HCT116 (cell line): ENCODE measurements at regions not wholly inside any gene's neighbourhood (a gene's known extent, or its start where the extent isn't known, plus 50 kb on each side); places are given as distances from the start of the nearest gene placed in this dataset.

ENCODE experiments used
- ATAC-seq: fragments of 200-7000 bp; cut with Tn5 transposase; 2 replicates; pipeline ENCODE4 v1.9.1; 2020; ENCODE audit warnings: mild to moderate bottlenecking, moderate library complexity
- BruUV-seq: library from RNA; stranded (reverse); fragments of 400-500 nt; replicated peaks from 2 replicates; lab custom pipeline; 2021; lab: Mats Ljungman, UMichigan
- CTCF ChIA-PET: fragments of 300-600 bp; sonication (Branson Sonifier 250); formaldehyde crosslinking; loops from one replicate; lab custom pipeline; 2021; ENCODE audit warnings: antibody characterized with exemption; lab: Charles Lee
- POLR2A ChIA-PET: fragments of 300-600, 350-600 bp; sonication (Branson Sonifier 250); formaldehyde crosslinking; loops from one replicate; lab custom pipeline; 2021; ENCODE audit warnings: antibody characterized with exemption; lab: Charles Lee
- RAD21 ChIA-PET, 2 experiments: fragments of 300-600 bp; sonication (Branson Sonifier 250); formaldehyde crosslinking; loops; one replicate each; lab custom pipeline; 2023; ENCODE audit warnings: low total read pairs in 2 of 2; ENCODE audit not compliant: uncharacterized antibody in 2 of 2, unreplicated experiment in 2 of 2, low non-redundant PET in 1 of 2; lab: Charles Lee
- DNase-seq: peaks from one replicate; pipeline ENCODE4 v3.0.0-alpha.2; 2010; ENCODE audit warnings: low read depth, low spot score
- H2AFZ ChIP-seq: fragments of 200-600 bp; shearing (Covaris generic), sonication (generic); 2 replicates; pipeline ENCODE4 v1.6.1; 2017; ENCODE audit warnings: low read depth, mixed run types, mixed read lengths, antibody characterized with exemption, low read length; ENCODE audit not compliant: poor library complexity, severe bottlenecking
- H3K27ac ChIP-seq: 2 replicates; pipeline ENCODE4 v1.5.1; 2012; ENCODE audit warnings: low read depth, low read length
- H3K27me3 ChIP-seq: fragments of 200-600 bp; sonication (generic); 2 replicates; pipeline ENCODE4 v1.6.1; 2016; ENCODE audit warnings: mixed run types, low read length, mixed read lengths; ENCODE audit not compliant: insufficient read depth
- H3K36me3 ChIP-seq, 2 experiments: fragments of 200-500 bp in 1 of 2; fragments of 200-600 bp in 1 of 2; sonication (Bioruptor generic) in 1 of 2; sonication (generic) in 1 of 2; 2 replicates each; pipeline versions ENCODE4 v1.5.1 to v1.6.1; 2014 to 2016; ENCODE audit warnings: low read length in 2 of 2, inconsistent platforms in 1 of 2, mixed read lengths in 1 of 2, mixed run types in 1 of 2; ENCODE audit not compliant: insufficient read depth in 2 of 2, control insufficient read depth in 1 of 2
- H3K4me1 ChIP-seq, 2 experiments: fragments of 200-600 bp in 1 of 2; sonication (generic) in 1 of 2; 2 replicates each; pipeline versions ENCODE4 v1.5.1 to v1.6.1; 2012 to 2017; ENCODE audit warnings: low read length in 2 of 2, inconsistent platforms in 1 of 2, mild to moderate bottlenecking in 1 of 2, mixed read lengths in 1 of 2, mixed run types in 1 of 2, moderate library complexity in 1 of 2; ENCODE audit not compliant: insufficient read depth in 2 of 2, control insufficient read depth in 1 of 2
- H3K4me2 ChIP-seq: fragments of 200-600 bp; sonication (generic); 2 replicates; pipeline ENCODE4 v1.6.1; 2017; ENCODE audit warnings: mixed run types, low read length, mixed read lengths
- H3K4me3 ChIP-seq, 2 experiments: fragments of 200-600 bp in 1 of 2; sonication (generic) in 1 of 2; replicated peaks in 1 of 2; 2 replicates each; pipeline ENCODE4 v1.5.1; 2011 to 2016; ENCODE audit warnings: low read length in 2 of 2, control low read depth in 1 of 2, low read depth in 1 of 2, mild to moderate bottlenecking in 1 of 2, mixed read lengths in 1 of 2, mixed run types in 1 of 2
- H3K79me2 ChIP-seq: fragments of 200-600 bp; sonication (generic); 2 replicates; pipeline ENCODE4 v1.6.1; 2017; ENCODE audit warnings: mild to moderate bottlenecking, mixed run types, low read length, moderate library complexity, mixed read lengths; ENCODE audit not compliant: insufficient read depth
- H3K9ac ChIP-seq: fragments of 200-600 bp; sonication (generic); 2 replicates; pipeline ENCODE4 v1.6.1; 2016; ENCODE audit warnings: low read length, mixed read lengths
- H3K9me2 ChIP-seq: fragments of 200-600 bp; sonication (generic), shearing (Covaris generic); 2 replicates; pipeline ENCODE4 v1.6.1; 2017; ENCODE audit warnings: mixed run types, mild to moderate bottlenecking, moderate library complexity; ENCODE audit not compliant: insufficient read depth
- H3K9me3 ChIP-seq, 2 experiments: fragments of 200-500 bp in 1 of 2; fragments of 200-600 bp in 1 of 2; sonication (Bioruptor generic) in 1 of 2; sonication (generic) in 1 of 2; 2 replicates each; pipeline ENCODE4 v1.6.1; 2014 to 2017; ENCODE audit warnings: low read length in 2 of 2, mixed read lengths in 2 of 2, inconsistent platforms in 1 of 2, low read depth in 1 of 2, mild to moderate bottlenecking in 1 of 2, mixed run types in 1 of 2, moderate library complexity in 1 of 2; ENCODE audit not compliant: control insufficient read depth in 1 of 2, insufficient read depth in 1 of 2
- H4K20me1 ChIP-seq: fragments of 200-600 bp; sonication (generic), shearing (Covaris generic); 2 replicates; pipeline ENCODE4 v1.6.1; 2017; ENCODE audit warnings: mixed run types, mild to moderate bottlenecking, moderate library complexity; ENCODE audit not compliant: insufficient read depth
- ATF3 ChIP-seq: IDR thresholded peaks from 2 replicates; pipeline ENCODE4 v1.6.1; 2012
- CBX3 ChIP-seq: IDR thresholded peaks from 2 replicates; pipeline ENCODE4 v1.6.1; 2012; ENCODE audit warnings: low read depth
- ELF1 ChIP-seq: IDR thresholded peaks from 2 replicates; pipeline ENCODE4 v1.6.1; 2012; ENCODE audit warnings: low read depth, borderline replicate concordance
- EZH2 ChIP-seq: fragments of 200-600 bp; sonication (generic); IDR thresholded peaks from 2 replicates; pipeline ENCODE4 v1.6.1; 2017; ENCODE audit warnings: antibody characterized with exemption, mixed run types
- EZH2phosphoT487 ChIP-seq: fragments of 200-600 bp; IDR thresholded peaks from 2 replicates; pipeline ENCODE4 v1.6.1; 2018; ENCODE audit warnings: antibody characterized with exemption, borderline replicate concordance
- FOSL1 ChIP-seq: IDR thresholded peaks from 2 replicates; pipeline ENCODE4 v1.6.1; 2012; ENCODE audit warnings: low read depth
- MAX ChIP-seq: IDR thresholded peaks from 2 replicates; pipeline ENCODE4 v1.6.1; 2012
- POLR2A ChIP-seq: IDR thresholded peaks from 2 replicates; pipeline ENCODE4 v1.7.0; 2011; ENCODE audit warnings: borderline replicate concordance; ENCODE audit not compliant: insufficient read depth, insufficient read length; ENCODE audit errors: extremely low read depth
- RAD21 ChIP-seq: IDR thresholded peaks from 2 replicates; pipeline ENCODE4 v1.6.1; 2012; ENCODE audit warnings: low read depth, mild to moderate bottlenecking
- REST ChIP-seq: IDR thresholded peaks from 2 replicates; pipeline ENCODE4 v1.6.1; 2012; ENCODE audit warnings: low read depth
- SIN3A ChIP-seq: IDR thresholded peaks from 2 replicates; pipeline ENCODE4 v1.6.1; 2012; ENCODE audit warnings: low read depth
- SP1 ChIP-seq: IDR thresholded peaks from 2 replicates; pipeline ENCODE4 v1.6.1; 2012; ENCODE audit warnings: low read depth
- ZBTB33 ChIP-seq: IDR thresholded peaks from 2 replicates; pipeline ENCODE4 v1.6.1; 2011; ENCODE audit warnings: mild to moderate bottlenecking, low read length, moderate library complexity; ENCODE audit not compliant: insufficient replicate concordance; ENCODE audit errors: extremely low read depth
- ZNF274 ChIP-seq: fragments of 200-500 bp; sonication (Bioruptor generic); IDR thresholded peaks from 2 replicates; pipeline ENCODE4 v1.6.1; 2014; ENCODE audit warnings: mild to moderate bottlenecking, low read depth, low read length, inconsistent platforms
- intact Hi-C: fragments of 100-400 bp; cut with micrococcal nuclease; formaldehyde crosslinking; loops from 2 replicates; pipeline ENCODE4 v1.10.0; 2022

- TF ChIP-seq FOSL1 (no peak), SIN3A (no peak), ZBTB33 (no peak), ZNF274 (no peak), MAX (no peak), CBX3 (no peak)
- TF ChIP-seq, all 23 proteins: peak for 0
Measured at GRCh38 chr18:38358805-38359657, 793.4 kb upstream of the CELF4 start (continued).

- Histone ChIP-seq H3K9ac (no peak overlapping the region), H3K4me3 (no peak overlapping the region), H4K20me1 (no peaks in the 10 kb centered on the region; the same call in 1 of the 2 replicates), H3K9me3 (peaks cover 0 to 10% of the 10 kb centered on the region in 2 experiments; a peak in 2 of 4 replicates), H3K79me2 (no peaks in the 10 kb centered on the region), H3K9me2 (no peaks in the 10 kb centered on the region), H3K4me1 (no peaks in the 10 kb centered on the region), H3K36me3 (no peaks in the 10 kb centered on the region), H3K27ac (no peak overlapping the region), H3K27me3 (no peaks in the 10 kb centered on the region), H2AFZ (no peak overlapping the region), H3K4me2 (no peak overlapping the region)
- intact Hi-C loops: no loop called here
- BruUV-seq: no TSS peak
- ChIA-PET POLR2A (no interaction called here), RAD21 (no interaction called here), CTCF (no interaction called here)
- no peak for DNase-seq
- ATAC-seq: no peak
- TF ChIP-seq REST (no peak), EZH2 (no peak), ATF3 (no peak), CBX3 (no peak), RAD21 (no peak), SIN3A (no peak), ZNF274 (no peak), ZBTB33 (no peak), EZH2phosphoT487 (no peak), FOSL1 (no peak), ELF1 (no peak), SP1 (no peak), POLR2A (no peak)
Measured at GRCh38 chr18:38353149-38353548, 787.6 kb upstream of the CELF4 start.
